Motor neuron (in vitro differentiated cells): ENCODE measurements at regions not wholly inside any gene's neighbourhood (a gene's known extent, or its start where the extent isn't known, plus 50 kb on each side); places are given as distances from the start of the nearest gene placed in this dataset.
A peak's percentile ranks its signal among the peaks of the same experiment; 100 is the strongest.

Experiments
- ATAC-seq, 8 experiments: fragments of 200-7000 bp; cut with Tn5 transposase; replicated peaks in 6 of 8; 2 replicates each; pipeline ENCODE4 v1.8.0; 2021; ENCODE audit warnings: mild to moderate bottlenecking in 8 of 8, moderate library complexity in 8 of 8
- H3K27ac ChIP-seq, 2 donors: fragments of 250-450 bp; sonication (Bioruptor Pico); 2 replicates each; pipeline ENCODE4 v1.9.0; 2021; ENCODE audit warnings: antibody characterized with exemption in 2 of 2, mild to moderate bottlenecking in 2 of 2, moderate library complexity in 1 of 2
- H3K4me1 ChIP-seq, 2 donors: fragments of 250-450 bp; sonication (Bioruptor Pico); replicated peaks in 1 of 2; 2 replicates each; pipeline ENCODE4 v1.6.1; 2021; ENCODE audit warnings: antibody characterized with exemption in 2 of 2, mild to moderate bottlenecking in 2 of 2, moderate library complexity in 1 of 2
- H3K4me3 ChIP-seq, 5 donors: fragments of 250-450 bp; sonication (Bioruptor Pico); 2 replicates each; pipeline ENCODE4 v1.9.0; 2021; ENCODE audit warnings: antibody characterized with exemption in 5 of 5, mild to moderate bottlenecking in 5 of 5, moderate library complexity in 4 of 5
- WGBS, 10 experiments: fragments of 450-650 bp; shearing (Covaris generic); methylation state at CpG; one replicate each; pipeline ENCODE4 v1.0.0; 2022; 5-methylcytosine and 5-hydroxymethylcytosine counted together
- in situ Hi-C, 9 experiments: fragments of 400-800 bp; cut with MboI; loops; one replicate each; pipeline ENCODE4 v1.15.0; 2021; ENCODE audit warnings: low sequenced_read_pairs in 9 of 9, low pct_unique_long_range_greater_than_20kb in 2 of 9; ENCODE audit not compliant: unreplicated experiment in 9 of 9

DNA sequence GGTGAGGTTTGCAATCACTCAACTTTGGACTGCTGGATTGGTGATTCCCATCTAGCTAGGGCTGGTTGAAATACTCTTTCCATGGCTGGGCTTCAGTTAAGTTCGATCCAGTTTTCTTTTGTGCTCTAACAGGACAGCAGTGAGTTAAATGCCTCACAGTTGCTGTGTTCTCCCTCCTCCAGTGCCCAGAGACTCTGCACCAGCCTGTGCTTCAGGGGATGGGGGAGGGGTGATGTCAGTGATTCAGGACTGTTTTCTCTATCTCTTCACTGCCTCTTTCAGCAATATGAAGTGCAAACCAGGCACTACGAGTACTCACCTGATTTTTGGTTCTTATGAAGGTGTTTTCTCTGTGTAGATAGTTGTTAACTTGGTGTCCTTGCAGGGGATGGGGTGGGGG is 88.2 kb upstream of the FAM83B start:
- WGBS, 10 experiments: 22 to 83% (median 73%) methylated on average over 1 to 2 of the region's 2 CpGs; no CpG with 5 or more reads in 4 of the 10 experiments
- in situ Hi-C loops: no loop called here
- no peak overlapping the region for H3K4me3 ChIP-seq
- no peak overlapping the region for H3K27ac ChIP-seq
- no peaks in the 10 kb centered on the region for H3K4me1 ChIP-seq
- peak in 2 of 8 experiments; percentile 18 to 39 for ATAC-seq

GRCh38 chr6:54768494-54768893 is 78.1 kb upstream of the FAM83B start:
- in situ Hi-C loops: no loop called here
- Histone ChIP-seq H3K4me1 (no peaks in the 10 kb centered on the region), H3K4me3 (no peak overlapping the region), H3K27ac (no peak overlapping the region)
- 25 to 100% (median 100%) methylated on average over 1 of the region's 1 CpG; no CpG with 5 or more reads in 1 of the 10 experiments for WGBS, 10 experiments
- peak in 6 of 8 experiments; percentile 33 to 88 (median 70) for ATAC-seq

GRCh38 chr6:54770328-54770727 is 76.2 kb upstream of the FAM83B start:
- in situ Hi-C loops: no loop called here
- Histone ChIP-seq H3K4me1 (no peaks in the 10 kb centered on the region), H3K4me3 (no peak overlapping the region), H3K27ac (no peak overlapping the region)
- no peak for ATAC-seq
- 90 to 100% (median 96%) methylated on average over 1 to 10 of the region's 12 CpGs; no CpG with 5 or more reads in 2 of the 10 experiments for WGBS, 10 experiments

DNA sequence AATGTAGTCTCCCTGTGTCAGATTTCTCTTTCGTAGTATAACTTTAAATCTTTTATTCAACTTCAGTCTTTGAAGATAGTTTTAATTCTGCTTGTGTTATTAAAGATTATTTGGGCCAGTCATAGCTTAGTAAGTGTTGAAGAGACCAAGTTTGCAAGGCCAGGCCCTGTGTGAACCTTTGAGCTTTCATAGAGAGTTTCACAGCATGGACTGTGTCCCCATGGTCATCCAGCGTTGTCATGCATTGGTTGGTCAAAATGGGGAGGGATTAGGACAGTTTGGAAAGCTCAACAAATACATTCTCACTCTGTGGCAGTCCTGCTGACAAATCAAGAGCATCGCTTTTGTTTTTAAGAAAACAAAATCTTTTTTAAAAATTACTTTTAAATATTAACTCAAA is 74.6 kb upstream of the FAM83B start:
- H3K27ac ChIP-seq: no peak overlapping the region
- H3K4me1 ChIP-seq: no peaks in the 10 kb centered on the region
- no peak for ATAC-seq
- no peak overlapping the region for H3K4me3 ChIP-seq
- in situ Hi-C loops: no loop called here
- WGBS, 10 experiments: 50 to 100% (median 93%) methylated on average over 1 to 3 of the region's 3 CpGs

- Histone ChIP-seq H3K4me1 (no peaks in the 10 kb centered on the region), H3K4me3 (no peak overlapping the region), H3K27ac (no peak overlapping the region)
- in situ Hi-C loops: no loop called here
- no peak for ATAC-seq
- WGBS, 10 experiments: 10 to 94% (median 83%) methylated on average over 1 to 2 of the region's 2 CpGs; no CpG with 5 or more reads in 2 of the 10 experiments
These were observed 74.0 kb upstream of the FAM83B start for GRCh38 chr6:54772610-54773009.

DNA sequence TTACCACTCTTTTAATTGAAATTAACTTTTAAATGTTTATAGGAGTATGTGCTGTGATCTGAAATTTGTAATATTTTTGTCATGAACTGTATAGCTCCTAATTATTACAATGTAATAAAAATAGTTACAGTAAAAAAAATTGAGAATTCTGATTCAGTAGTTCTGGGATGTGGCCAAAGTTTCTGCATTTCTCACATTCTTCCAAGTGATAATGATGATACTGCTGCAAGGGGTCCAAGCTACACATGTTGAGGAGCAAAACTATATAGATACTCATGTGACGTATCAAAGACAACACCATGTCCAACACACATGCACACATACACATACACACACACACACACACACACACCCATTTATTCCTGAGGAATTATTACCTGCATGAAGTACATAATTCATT is 71.0 kb upstream of the FAM83B start:
- WGBS, 10 experiments: 33 to 100% (median 100%) methylated on average over 1 of the region's 1 CpG; no CpG with 5 or more reads in 5 of the 10 experiments
- in situ Hi-C loops: no loop called here
- no peaks in the 10 kb centered on the region for H3K4me1 ChIP-seq
- ATAC-seq: no peak
- no peak overlapping the region for H3K27ac ChIP-seq
- no peak overlapping the region for H3K4me3 ChIP-seq

DNA sequence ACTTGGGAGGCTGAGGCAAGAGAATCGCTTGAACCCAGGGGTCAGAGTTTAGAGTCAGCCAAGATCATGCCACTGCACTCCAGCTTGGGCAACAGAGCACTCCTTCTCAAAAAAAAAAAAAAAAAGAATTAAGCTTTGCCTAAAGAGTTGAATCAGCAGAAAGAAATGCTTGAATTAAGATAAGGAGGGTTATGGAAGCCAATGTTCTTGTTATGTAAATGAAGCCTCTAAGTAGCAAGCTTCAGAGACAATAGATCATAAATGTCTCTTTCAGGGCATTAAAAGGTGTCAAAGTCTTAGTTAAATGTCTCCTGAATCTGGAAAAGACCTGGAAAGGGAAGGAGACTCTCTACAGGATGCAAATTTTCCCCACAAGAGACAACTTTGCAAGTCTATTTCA is 69.7 kb upstream of the FAM83B start:
- Histone ChIP-seq H3K4me3 (no peak overlapping the region), H3K27ac (no peak overlapping the region), H3K4me1 (no peaks in the 10 kb centered on the region)
- ATAC-seq: no peak
- in situ Hi-C loops: no loop called here
- 14 to 100% (median 67%) methylated on average over 1 of the region's 1 CpG; no CpG with 5 or more reads in 3 of the 10 experiments for WGBS, 10 experiments

DNA sequence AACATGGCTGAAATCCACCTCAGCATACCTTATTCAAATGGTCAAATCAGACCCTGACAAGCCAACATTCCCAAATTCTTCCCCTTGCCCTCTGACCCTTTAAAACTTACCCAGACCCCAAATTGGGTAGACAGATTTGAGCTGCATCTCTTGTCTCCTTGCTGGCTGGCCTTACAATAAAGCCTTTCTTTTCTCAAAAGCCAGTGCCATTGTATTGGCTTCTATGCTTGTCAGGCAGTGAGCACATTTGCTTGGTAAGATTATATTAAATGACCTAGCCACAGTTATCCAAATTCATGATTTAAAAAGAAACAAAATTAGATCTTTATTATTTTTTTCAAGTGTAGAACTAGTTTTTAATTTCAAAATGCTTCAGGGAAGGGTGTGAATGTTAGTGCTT is 67.8 kb upstream of the FAM83B start:
- no peak overlapping the region for H3K27ac ChIP-seq
- no peak overlapping the region for H3K4me3 ChIP-seq
- ATAC-seq: no peak
- in situ Hi-C loops: no loop called here
- H3K4me1 ChIP-seq: no peaks in the 10 kb centered on the region

- Histone ChIP-seq H3K4me1 (peaks cover 0 to 3% of the 10 kb centered on the region in 2 donors), H3K4me3 (no peak overlapping the region), H3K27ac (no peak overlapping the region)
- no peak for ATAC-seq
- 40 to 100% (median 90%) methylated on average over 1 to 2 of the region's 2 CpGs; no CpG with 5 or more reads in 1 of the 10 experiments for WGBS, 10 experiments
- in situ Hi-C loops: no loop called here
These were observed 62.6 kb upstream of the FAM83B start for GRCh38 chr6:54784011-54784410.

- in situ Hi-C loops: no loop called here
- WGBS, 10 experiments: 4 to 93% (median 33%) methylated on average over 1 to 2 of the region's 2 CpGs
- Histone ChIP-seq H3K27ac (no peak overlapping the region), H3K4me1 (peaks cover 0 to 3% of the 10 kb centered on the region in 2 donors), H3K4me3 (no peak overlapping the region)
- ATAC-seq: peak in 3 of 8 experiments; percentile 36 to 78 (median 64)
These were observed 60.4 kb upstream of the FAM83B start for GRCh38 chr6:54786154-54786553.

DNA sequence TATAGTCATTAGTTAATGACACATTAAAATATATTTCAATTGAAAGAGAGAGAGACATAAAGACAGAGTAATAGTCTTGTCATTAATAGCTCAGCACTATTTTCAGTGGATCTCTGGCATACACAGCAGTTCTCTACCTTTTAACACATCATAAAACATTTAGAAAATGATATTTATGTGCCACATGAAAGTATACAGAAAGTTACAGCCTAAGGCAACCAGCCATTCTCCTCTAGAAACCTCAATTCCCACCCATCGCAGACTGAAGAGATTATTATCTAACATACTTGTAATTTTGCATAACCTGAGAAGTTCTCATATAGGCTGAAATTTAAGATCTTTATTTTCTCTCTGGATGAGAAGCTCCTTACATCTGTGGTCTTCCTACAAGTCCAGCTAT is 58.7 kb upstream of the FAM83B start:
- H3K4me3 ChIP-seq: no peak overlapping the region
- H3K27ac ChIP-seq: no peak overlapping the region
- ATAC-seq: peak in 3 of 8 experiments; percentile 50 to 92 (median 91)
- peaks cover 0 to 3% of the 10 kb centered on the region in 2 donors for H3K4me1 ChIP-seq
- in situ Hi-C loops: no loop called here
- whole genome bisulfite sequencing, 10 experiments: 0 to 100% (median 43%) methylated on average over 1 of the region's 1 CpG; no CpG with 5 or more reads in 4 of the 10 experiments
